ENCODE measurements at regions not wholly inside any gene's neighbourhood (a gene's known extent, or its start where the extent isn't known, plus 50 kb on each side); places are given as distances from the start of the nearest gene placed in this dataset.

- WGBS, 2 experiments (ENCODE audit: extremely low coverage in 2 of 2, insufficient read length in 1 of 2), result 70% methylated on average over 2 of the region's 8 CpGs; no CpG with 5 or more reads in 1 of the 2 experiments
- dilution Hi-C loops (cut with HindIII; ENCODE audit: low sequenced_read_pairs, unreplicated experiment), result no loop called here
- no peaks in the 10 kb centered on the region for H3K79me1 ChIP-seq (ENCODE audit: low read depth in 1 of 2, low read length in 2 of 2)
Observed at GRCh38 chr11:11758603-11759196, 83.1 kb upstream of the USP47 start.

More at GRCh38 chr11:11758603-11759196, 83.1 kb upstream of the USP47 start:
- in situ Hi-C loops (cut with MboI; ENCODE audit: low sequenced_read_pairs), result no loop called here
- H2BK20ac ChIP-seq (ENCODE audit: low read depth, low read length), result no peak overlapping the region
- H3K14ac ChIP-seq (replicated peaks; ENCODE audit: low read depth, low read length), result no peak overlapping the region
- no peak overlapping the region for H3K4me3 ChIP-seq (ENCODE audit: insufficient read depth, low read depth, low read length)
- no peak overlapping the region for H2AFZ ChIP-seq (replicated peaks; ENCODE audit: low read length, poor library complexity)
- H3K9me3 ChIP-seq (ENCODE audit: control insufficient read depth, insufficient read depth, low read length), result no peaks in the 10 kb centered on the region
- POLR2A ChIA-PET (ENCODE audit: unreplicated experiment), result no interaction called here
- no peak overlapping the region for H4K5ac ChIP-seq (ENCODE audit: low read depth, low read length)
- H3K27ac ChIP-seq (ENCODE audit: insufficient read depth, low read length), result no peak overlapping the region
- H2BK15ac ChIP-seq (ENCODE audit: low read depth, low read length), result no peak overlapping the region
- H3K4ac ChIP-seq (ENCODE audit: low read depth, low read length), result no peak overlapping the region
- no peak overlapping the region for H3K18ac ChIP-seq (ENCODE audit: low read depth, low read length)
- H3K9ac ChIP-seq (ENCODE audit: low read depth, low read length), result no peak overlapping the region
- H2BK5ac ChIP-seq (ENCODE audit: low read depth, low read length, poor library complexity, severe bottlenecking), result no peak overlapping the region
- no peaks in the 10 kb centered on the region for H3K36me3 ChIP-seq (ENCODE audit: control insufficient read depth, insufficient read depth, low read length)
- no peak overlapping the region for H2AK5ac ChIP-seq (ENCODE audit: low read depth, low read length)
- no peaks in the 10 kb centered on the region for H3K4me1 ChIP-seq (ENCODE audit: control insufficient read depth, insufficient read depth, low read length)
- H3K23ac ChIP-seq (ENCODE audit: low read depth, low read length), result no peak overlapping the region
- intact Hi-C loops (cut with micrococcal nuclease), result no loop called here
- H3K4me2 ChIP-seq (ENCODE audit: low read depth, low read length), result no peak overlapping the region
- no peak for TF ChIP-seq RCOR1 (IDR thresholded peaks at IDR 0.05; ENCODE audit: insufficient replicate concordance, low read length)
- no peak overlapping the region for H3K56ac ChIP-seq (ENCODE audit: extremely low read depth, insufficient read depth, low read length)
- H2AK9ac ChIP-seq (replicated peaks; ENCODE audit: low read depth, low read length, poor library complexity), result no peak overlapping the region
- no peak overlapping the region for H4K91ac ChIP-seq (ENCODE audit: insufficient read depth, low read depth, low read length)
- H4K20me1 ChIP-seq (ENCODE audit: insufficient read depth, low read length), result no peaks in the 10 kb centered on the region
- CTCF ChIA-PET, result no interaction called here
- no peak overlapping the region for H4K8ac ChIP-seq (ENCODE audit: low read depth in 2 of 2, low read length in 2 of 2)
- no peak overlapping the region for H2BK120ac ChIP-seq (ENCODE audit: low read depth, low read length)
- H3K9me1 ChIP-seq (ENCODE audit: insufficient read depth, low read length), result no peaks in the 10 kb centered on the region
- no peak for DNase-seq
- ATAC-seq (ENCODE audit: low read depth), result no peak
- BruUV-seq (replicated peaks), result no TSS peak
- H3K27me3 ChIP-seq (ENCODE audit: control insufficient read depth, insufficient read depth, low read length), result peaks cover 80% of the 10 kb centered on the region

Data from IMR-90 (cell line).